ENCODE measurements at regions not wholly inside any gene's neighbourhood (a gene's known extent, or its start where the extent isn't known, plus 50 kb on each side); places are given as distances from the start of the nearest gene placed in this dataset.

DNA sequence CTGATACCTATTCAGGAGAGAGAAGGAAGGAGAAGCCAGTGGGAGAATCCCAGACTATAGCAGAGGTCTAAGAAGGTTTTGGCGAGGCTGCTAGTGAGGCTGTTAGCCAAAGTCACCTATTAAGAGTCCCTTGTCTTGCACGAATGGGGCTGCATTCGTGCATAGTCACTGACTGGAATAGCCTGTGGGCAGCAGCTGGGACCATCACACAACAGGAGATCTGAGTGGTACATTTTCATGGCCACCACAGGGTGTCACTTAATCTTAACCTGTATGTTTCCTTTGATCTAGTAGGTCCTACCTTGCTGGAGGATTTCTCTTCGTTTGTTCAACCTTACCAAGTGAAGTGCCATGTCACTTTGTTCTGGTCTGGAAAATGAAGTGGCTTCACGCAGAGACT, 319.9 kb downstream of the BMPER start:
- TF ChIP-seq, protein P1, sequence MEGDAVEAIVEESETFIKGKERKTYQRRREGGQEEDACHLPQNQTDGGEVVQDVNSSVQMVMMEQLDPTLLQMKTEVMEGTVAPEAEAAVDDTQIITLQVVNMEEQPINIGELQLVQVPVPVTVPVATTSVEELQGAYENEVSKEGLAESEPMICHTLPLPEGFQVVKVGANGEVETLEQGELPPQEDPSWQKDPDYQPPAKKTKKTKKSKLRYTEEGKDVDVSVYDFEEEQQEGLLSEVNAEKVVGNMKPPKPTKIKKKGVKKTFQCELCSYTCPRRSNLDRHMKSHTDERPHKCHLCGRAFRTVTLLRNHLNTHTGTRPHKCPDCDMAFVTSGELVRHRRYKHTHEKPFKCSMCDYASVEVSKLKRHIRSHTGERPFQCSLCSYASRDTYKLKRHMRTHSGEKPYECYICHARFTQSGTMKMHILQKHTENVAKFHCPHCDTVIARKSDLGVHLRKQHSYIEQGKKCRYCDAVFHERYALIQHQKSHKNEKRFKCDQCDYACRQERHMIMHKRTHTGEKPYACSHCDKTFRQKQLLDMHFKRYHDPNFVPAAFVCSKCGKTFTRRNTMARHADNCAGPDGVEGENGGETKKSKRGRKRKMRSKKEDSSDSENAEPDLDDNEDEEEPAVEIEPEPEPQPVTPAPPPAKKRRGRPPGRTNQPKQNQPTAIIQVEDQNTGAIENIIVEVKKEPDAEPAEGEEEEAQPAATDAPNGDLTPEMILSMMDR (IDR thresholded peaks at IDR 0.05) = no peak
- TF ChIP-seq POLR2A (IDR thresholded peaks at IDR 0.05) (no peak), EP300 (IDR thresholded peaks at IDR 0.05; ENCODE audit: low read depth) (no peak), POLR2AphosphoS5 (IDR thresholded peaks at IDR 0.05) (no peak)

Data from transverse colon (tissue), 4 donors.